Prostate gland (tissue), 2 donors: ENCODE measurements at regions not wholly inside any gene's neighbourhood (a gene's known extent, or its start where the extent isn't known, plus 50 kb on each side); places are given as distances from the start of the nearest gene placed in this dataset.

Experiments used
- POLR2A ChIP-seq: fragments of 450-650 bp; IDR thresholded peaks from one replicate; pipeline ENCODE4 v1.6.1; 2016; ENCODE audit warnings: antibody characterized with exemption, mild to moderate bottlenecking
- POLR2AphosphoS5 ChIP-seq: sonication (generic); formaldehyde crosslinking; IDR thresholded peaks from one replicate; pipeline ENCODE4 v1.6.1; 2017; ENCODE audit warnings: antibody characterized with exemption
- TF ChIP-seq, protein P1 (sequence below), 4 experiments: fragments of 200-600 bp in 2 of 4; fragments of 450-650 bp in 2 of 4; sonication (generic) in 2 of 4; IDR thresholded peaks; 1 replicate in 3 of 4; 2 replicates in 1 of 4; pipeline ENCODE4 v1.5.1; 2016 to 2019; ENCODE audit warnings: antibody characterized with exemption in 4 of 4, mild to moderate bottlenecking in 2 of 4, moderate library complexity in 2 of 4

DNA sequence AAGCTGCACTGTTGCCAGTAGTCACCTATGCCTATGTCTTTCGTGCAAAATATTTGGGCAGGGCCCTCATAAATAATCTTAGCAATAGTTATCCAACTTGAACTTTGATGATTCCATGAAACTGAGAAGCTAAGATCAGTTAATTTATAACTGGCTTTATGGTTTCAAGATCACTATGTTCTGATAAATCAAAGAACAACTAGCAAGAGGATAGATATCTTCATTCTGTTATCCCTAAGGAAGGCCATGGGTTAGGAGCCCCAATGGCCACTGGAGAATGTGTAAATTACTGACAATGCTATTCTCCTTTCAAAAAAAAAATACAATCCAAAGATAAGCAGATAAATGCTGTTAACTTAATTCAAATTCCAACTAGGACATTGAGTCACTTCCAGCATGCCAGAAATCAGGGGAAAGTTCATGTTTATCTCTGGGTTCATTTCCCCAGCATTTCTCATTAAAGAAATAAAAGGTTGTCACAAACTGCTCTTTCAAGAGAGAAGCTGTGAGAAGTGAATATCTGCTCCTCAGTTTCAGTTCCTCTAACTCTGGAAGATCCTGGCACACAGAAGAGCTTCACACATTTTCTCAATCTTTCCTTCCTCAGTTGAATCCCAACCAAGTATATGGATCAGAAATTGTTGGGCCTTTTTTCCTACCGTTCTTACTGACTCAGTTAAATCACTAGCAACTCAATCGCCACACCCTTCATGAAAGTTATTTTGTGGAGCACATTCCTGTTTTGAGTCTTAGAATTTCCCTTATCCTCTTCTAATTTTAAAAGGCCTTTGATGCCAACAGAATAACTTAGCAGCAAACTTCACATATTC is 59.6 kb upstream of the SLC1A1 start:
- TF ChIP-seq POLR2A: no peak
- no peak for TF ChIP-seq POLR2AphosphoS5
- TF ChIP-seq, protein P1, sequence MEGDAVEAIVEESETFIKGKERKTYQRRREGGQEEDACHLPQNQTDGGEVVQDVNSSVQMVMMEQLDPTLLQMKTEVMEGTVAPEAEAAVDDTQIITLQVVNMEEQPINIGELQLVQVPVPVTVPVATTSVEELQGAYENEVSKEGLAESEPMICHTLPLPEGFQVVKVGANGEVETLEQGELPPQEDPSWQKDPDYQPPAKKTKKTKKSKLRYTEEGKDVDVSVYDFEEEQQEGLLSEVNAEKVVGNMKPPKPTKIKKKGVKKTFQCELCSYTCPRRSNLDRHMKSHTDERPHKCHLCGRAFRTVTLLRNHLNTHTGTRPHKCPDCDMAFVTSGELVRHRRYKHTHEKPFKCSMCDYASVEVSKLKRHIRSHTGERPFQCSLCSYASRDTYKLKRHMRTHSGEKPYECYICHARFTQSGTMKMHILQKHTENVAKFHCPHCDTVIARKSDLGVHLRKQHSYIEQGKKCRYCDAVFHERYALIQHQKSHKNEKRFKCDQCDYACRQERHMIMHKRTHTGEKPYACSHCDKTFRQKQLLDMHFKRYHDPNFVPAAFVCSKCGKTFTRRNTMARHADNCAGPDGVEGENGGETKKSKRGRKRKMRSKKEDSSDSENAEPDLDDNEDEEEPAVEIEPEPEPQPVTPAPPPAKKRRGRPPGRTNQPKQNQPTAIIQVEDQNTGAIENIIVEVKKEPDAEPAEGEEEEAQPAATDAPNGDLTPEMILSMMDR (IDR thresholded peaks at IDR 0.05): no peak
